Fibroblast of skin of right biceps (primary cell): ENCODE measurements at regions not wholly inside any gene's neighbourhood (a gene's known extent, or its start where the extent isn't known, plus 50 kb on each side); places are given as distances from the start of the nearest gene placed in this dataset.

Source experiments
- DNase-seq: peaks from one replicate; pipeline ENCODE4 v3.0.0-alpha.2; 2013

DNA sequence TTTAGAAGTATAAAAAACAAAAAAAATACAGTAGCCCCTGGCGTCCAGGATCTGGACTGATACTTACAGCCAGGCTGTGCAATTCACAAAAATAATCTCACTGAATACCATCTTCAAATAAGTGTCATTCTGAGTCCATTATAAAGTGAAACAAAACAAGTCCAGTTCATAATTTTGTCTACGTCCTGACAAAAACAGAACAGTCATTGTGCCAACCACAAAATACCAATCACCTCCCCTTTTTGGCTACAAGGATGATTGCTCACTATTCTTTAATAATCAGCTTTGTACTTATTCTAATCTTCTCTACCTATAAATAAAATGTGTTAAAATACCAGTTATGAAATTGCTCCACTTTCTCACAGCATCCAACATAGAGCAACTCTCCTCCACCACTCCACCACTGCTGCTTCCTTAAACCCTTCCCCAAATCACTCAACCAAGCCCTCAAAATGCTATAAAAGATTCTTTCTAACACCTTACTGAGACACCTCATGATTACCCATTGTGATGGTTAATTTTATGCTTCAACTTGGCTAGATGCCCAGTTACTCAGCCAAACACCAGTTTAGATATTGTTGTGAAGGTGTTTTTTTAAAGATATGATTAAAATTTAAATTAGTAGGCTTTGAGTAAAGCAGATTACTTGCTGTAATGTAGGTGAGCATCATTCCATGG lies 479.8 kb upstream of the SEMA3A start:
- DNase-seq = no peak

DNA sequence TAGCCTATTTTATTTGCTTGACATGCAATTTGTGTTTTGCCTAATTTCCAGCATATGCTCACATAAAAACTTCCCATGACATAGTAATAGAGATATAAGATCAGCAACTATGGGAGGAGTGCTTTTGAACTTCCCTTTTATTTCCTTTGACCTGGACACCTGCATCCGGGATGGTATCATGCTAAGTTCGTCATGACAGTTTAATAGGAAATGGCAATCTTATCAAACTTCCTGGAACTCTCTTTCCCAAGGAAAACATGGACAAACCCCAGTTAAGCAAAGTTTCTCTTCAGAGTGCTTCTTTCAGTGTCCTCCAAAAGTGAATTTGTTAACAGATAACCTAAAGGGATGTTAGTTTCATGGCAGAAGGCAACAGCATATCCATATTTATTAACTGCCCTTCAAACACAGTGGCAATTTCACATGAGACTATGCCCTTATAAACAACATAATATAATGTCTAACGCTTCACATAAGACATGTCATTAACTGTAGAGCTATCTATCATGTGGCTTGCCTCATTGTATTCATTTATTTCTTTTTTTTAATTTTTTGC lies 474.7 kb upstream of the SEMA3A start:
- DNase-seq = no peak

GRCh38 chr7:84668116-84668515 lies 473.5 kb upstream of the SEMA3A start:
- DNase-seq = no peak

DNA sequence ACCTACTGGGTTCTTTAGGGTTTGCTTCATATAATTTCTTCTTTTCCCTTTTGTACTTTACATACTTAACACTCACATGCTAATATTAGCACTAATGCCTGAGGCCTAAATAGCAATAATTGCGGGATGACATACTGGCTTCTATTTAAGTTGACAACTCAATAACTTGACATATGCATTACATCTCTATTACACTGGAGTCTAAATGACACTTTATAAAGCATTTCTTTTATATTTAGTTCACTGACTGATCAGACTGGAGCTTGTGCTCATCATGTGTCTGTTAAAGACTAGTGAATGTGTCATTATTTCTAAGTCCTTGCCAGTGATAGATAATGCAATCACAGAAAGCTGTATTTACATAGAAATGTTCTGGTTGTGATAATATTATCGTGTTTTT lies 472.1 kb upstream of the SEMA3A start:
- no peak for DNase-seq

DNA sequence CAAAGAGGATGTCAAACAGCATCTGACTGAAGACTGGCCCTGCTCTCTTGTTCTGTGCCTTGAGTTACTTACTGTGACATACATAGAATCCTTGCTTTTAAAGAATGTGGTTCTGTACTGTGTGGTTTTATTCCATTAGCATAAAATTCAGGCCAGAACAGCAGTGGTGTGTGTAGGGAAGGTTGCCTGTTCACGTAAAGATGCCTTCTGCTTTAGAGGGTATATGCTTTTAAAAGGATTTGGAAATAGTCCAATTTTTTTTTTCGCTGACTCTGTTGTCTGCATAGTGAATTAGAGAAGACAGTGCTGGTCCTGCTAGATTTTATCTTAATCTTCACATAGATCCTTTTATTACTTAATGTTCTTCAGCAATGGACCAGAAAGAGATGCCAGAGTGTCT lies 470.8 kb upstream of the SEMA3A start:
- no peak for DNase-seq

DNA sequence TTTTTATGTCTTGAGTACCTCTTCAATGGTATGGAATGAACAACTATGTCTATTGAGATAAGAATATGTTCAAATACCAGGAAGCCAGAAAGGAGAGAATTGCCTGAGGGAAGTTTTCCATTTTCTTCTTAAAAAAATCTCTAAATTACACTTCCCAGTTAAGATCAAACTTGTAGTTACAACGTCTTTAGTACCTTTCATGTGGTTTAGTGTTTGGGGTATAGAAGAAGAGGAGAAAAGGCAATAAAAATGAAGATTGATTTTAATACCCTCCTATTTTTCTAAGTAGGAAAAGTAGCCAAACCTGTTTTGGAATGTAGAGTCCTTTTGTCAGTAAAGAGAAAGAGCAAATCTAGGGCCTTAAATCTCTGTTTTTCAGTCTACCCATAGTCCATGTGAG lies 470.0 kb upstream of the SEMA3A start:
- no peak for DNase-seq

DNA sequence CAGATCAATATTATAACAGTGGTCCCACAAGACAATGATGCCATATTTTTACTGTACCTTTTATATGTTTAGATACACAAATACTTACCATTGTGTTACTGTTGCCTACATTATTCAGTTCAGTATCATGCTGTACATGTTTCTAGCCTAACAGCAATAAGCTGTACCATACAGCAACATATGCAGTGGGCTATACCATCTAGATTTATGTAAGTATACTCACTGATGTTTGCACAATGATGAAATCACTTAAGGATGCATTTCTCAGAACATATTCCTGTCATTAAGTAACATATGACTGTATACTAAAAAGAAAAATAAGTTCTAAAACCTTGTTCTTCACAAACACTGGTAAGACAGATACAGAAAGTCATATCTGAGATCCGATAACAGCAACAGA lies 468.6 kb upstream of the SEMA3A start:
- DNase-seq = peak; percentile 25

GRCh38 chr7:84658286-84658685 lies 463.7 kb upstream of the SEMA3A start:
- no peak for DNase-seq

DNA sequence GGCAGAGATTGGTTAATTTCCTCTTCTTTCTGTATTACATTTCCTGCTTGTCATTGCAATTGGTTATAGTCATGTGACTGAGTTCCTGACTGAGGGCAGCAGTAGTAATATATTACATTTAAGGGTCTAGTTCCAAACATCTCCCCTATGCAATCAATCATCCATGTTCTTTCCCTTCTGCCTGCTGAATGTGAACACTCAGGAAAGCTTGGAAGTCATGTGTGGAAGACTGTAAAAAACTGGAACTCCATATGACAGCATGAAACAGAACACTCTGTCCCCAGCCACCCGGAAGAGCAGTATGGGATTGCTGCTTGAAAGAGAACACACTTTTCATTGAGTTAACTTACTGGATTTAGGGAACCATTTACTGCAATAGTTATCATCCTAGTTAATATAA lies 459.7 kb upstream of the SEMA3A start:
- DNase-seq = no peak

DNA sequence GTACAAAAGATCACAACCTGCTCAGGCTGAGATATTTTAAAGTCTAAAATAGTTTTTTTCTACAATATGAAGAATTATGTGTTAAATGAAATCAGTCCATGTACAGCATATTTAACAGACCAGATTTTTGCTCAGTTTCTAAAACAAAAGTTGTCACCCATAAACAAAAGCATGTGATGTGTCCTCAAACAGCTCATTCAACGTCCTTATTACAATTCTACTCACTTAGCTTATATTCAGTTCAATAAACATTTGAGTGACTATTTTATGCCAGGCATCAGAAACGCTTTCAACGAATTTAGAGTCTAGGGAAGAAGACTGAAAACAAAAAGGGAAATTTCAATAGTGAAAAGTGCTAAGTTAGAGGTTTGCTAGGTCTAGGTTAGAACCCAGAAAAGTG lies 457.3 kb upstream of the SEMA3A start:
- no peak for DNase-seq

DNA sequence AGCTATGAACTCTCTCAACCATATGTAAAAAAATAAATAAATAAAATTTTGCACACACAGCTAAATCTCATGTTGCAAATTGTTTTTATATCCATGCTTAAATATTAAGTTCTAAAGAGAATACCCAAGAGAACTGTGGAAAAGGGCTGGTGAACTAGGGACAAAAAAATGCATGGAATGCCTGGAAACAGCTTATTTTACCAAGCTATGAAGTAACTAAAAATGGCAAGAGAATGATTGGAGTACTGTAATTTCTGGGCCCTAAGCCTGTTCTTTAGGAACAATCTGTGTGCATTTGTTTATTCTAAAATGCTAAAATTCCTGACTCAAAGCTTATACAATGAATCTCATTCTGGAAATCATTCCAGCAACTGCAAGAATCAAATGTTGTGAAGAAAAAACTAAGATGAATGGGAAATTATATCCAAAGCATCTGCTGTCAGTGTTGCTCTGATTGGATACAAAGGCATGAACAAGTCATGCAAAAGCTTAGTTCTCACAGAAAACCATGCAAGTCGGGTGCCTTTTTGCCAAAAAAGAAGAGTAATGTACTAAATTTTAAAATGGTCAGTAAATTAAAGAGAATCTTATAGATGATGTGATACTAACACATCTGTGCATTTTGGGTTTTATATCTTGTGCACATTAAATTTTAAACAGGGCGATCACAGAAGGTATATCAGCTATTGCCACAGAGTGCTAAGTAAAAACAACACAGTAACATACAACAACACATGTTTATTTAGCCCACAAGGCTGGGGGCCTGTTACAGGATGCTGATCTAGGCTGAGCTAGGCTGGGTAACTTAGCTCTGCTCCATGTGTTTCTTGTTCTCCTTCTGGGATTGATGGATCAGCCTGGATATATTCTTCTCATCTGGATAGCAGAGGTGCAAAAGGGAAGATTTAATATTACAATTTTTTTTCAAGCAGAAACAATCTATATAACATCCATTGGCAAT lies 453.5 kb upstream of the SEMA3A start:
- peak; percentile 96 for DNase-seq

DNA sequence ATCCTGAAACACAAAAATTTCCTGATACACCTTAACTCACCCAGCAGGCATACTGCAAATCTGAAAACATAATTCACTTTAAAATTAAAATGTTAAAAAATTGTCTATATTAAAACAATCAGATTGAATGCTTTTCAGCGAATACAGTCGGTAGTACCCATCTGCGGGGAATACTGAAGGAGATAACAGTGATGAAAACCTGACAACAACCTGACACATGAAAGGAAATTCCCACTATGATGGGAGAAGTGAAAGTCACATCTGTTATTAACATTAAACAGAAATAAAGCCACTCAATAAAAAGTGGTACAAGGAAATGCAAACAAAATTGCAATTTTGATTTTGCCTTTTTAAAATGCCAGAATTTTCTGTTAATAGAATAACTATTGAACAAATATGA lies 448.0 kb upstream of the SEMA3A start:
- DNase-seq = no peak

- DNase-seq = no peak
Observed at GRCh38 chr7:84640637-84641036, 446.0 kb upstream of the SEMA3A start.

- DNase-seq = no peak
Observed at GRCh38 chr7:84638339-84638697, 443.7 kb upstream of the SEMA3A start.

DNA sequence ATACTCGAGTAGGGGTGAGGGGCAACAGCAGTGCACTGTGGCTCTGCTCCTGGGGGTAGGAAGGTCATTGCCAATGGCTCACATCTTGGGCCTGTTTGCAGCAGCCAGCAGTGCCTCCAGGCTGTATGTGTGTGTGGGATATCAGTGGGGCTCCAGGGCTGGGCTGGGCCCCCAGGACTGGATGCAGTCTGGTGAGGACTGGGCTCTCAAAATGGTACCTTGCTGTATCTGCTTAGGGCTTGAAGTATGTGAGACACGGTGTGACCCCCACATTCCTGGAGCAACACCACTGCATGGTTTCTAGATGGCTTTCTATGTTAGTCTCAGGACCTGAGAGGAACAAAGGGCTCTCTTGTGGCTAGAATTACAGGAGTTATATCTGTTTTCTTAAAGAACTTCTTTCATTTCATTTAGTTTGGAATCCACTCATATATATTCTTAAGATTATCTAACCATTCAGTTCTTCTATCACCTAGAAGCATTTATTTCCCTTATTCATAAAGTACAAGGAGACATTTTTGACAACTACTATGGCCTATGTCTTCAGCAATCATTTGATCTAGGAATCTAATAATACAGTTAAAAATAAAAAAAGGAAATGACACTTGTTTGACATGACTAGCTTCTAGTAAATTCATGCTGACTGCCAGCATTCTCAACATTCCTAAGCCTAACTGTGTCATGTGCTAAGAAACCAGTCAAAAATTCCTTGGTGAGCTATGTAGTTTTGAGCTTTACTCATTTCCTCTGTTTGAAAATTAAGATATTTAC lies 443.2 kb upstream of the SEMA3A start:
- peak; percentile 95 for DNase-seq

- no peak for DNase-seq
Observed at GRCh38 chr7:84631913-84632312, 437.3 kb upstream of the SEMA3A start.

- no peak for DNase-seq
Observed at GRCh38 chr7:84629640-84630318, 435.2 kb upstream of the SEMA3A start.

DNA sequence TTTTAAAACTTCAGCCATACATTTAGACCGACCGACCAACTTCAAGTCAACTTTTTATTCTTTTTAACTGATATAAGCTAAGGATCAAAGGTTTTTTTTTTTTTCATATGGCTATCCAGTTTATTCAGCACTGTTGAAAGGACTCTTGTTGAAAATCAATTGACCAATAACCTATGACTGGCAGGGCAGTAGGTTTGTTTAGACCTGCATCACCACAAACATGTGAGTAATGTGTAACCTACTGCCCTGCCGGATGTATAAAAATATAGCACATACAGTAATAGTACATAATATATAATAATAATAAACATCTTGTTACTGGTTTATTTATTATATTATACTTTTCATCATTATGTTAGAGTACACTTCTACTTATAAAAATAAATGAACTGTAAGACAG lies 434.6 kb upstream of the SEMA3A start:
- DNase-seq = no peak

GRCh38 chr7:84627250-84627649 lies 432.7 kb upstream of the SEMA3A start:
- DNase-seq = no peak

DNA sequence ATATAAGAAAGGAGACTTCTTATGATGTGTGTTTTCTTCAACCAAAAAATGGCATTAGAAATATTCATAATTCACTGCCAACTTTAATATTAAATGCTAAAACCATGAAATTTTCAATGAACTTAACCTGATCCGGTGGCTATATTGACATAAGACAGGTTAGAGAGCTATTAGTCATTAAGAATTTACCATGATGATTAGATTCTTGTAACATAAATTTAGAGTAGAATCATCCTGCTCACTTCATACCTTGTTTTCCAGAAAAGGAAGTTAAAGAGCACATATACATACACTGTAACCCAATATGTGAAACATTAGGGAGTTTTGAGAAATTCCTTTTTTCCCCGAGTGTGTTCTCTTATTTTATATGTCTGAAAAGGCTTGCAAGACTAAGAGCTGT lies 430.3 kb upstream of the SEMA3A start:
- DNase-seq = no peak

- DNase-seq = peak; percentile 69
Observed at GRCh38 chr7:84624527-84624926, 429.9 kb upstream of the SEMA3A start.

- DNase-seq = no peak
Observed at GRCh38 chr7:84617265-84618030, 422.9 kb upstream of the SEMA3A start.
